GM23248 (cell line): ENCODE measurements at regions not wholly inside any gene's neighbourhood (a gene's known extent, or its start where the extent isn't known, plus 50 kb on each side); places are given as distances from the start of the nearest gene placed in this dataset.

Experiments used
- DNase-seq: peaks from one replicate; pipeline ENCODE4 v3.0.0-alpha.2; 2015
- H2AFZ ChIP-seq: fragments of 200-600 bp; sonication (generic); 2 replicates; pipeline ENCODE4 v1.6.1; 2016; ENCODE audit warnings: antibody characterized with exemption
- H3F3A ChIP-seq: fragments of 200-600 bp; sonication (generic); 2 replicates; pipeline ENCODE4 v1.6.1; 2016; ENCODE audit warnings: mild to moderate bottlenecking, antibody characterized with exemption, mixed run types; ENCODE audit not compliant: insufficient read depth
- H3K27ac ChIP-seq: fragments of 200-600 bp; sonication (generic); 2 replicates; pipeline ENCODE4 v1.5.1; 2016; ENCODE audit warnings: mild to moderate bottlenecking
- H3K27me3 ChIP-seq: fragments of 200-600 bp; sonication (generic); replicated peaks from 2 replicates; pipeline ENCODE4 v1.6.1; 2016; ENCODE audit warnings: mild to moderate bottlenecking; ENCODE audit not compliant: insufficient read depth
- H3K36me3 ChIP-seq: fragments of 200-600 bp; sonication (generic); 2 replicates; pipeline ENCODE4 v1.6.1; 2016; ENCODE audit warnings: low read depth, mild to moderate bottlenecking
- H3K4me1 ChIP-seq: fragments of 200-600 bp; sonication (generic); 2 replicates; pipeline ENCODE4 v1.6.1; 2016; ENCODE audit warnings: mild to moderate bottlenecking; ENCODE audit not compliant: insufficient read depth
- H3K4me2 ChIP-seq: fragments of 200-600 bp; sonication (generic); one replicate; pipeline ENCODE4 v1.6.1; 2016; ENCODE audit warnings: mild to moderate bottlenecking; ENCODE audit not compliant: unreplicated experiment
- H3K4me3 ChIP-seq: fragments of 200-600 bp; sonication (generic); 2 replicates; pipeline ENCODE4 v1.5.1; 2016; ENCODE audit warnings: mild to moderate bottlenecking
- H3K79me2 ChIP-seq: fragments of 200-600 bp; sonication (generic); 2 replicates; pipeline ENCODE4 v1.6.1; 2016; ENCODE audit warnings: mild to moderate bottlenecking; ENCODE audit not compliant: insufficient read depth
- H3K9ac ChIP-seq: fragments of 200-600 bp; sonication (generic); 2 replicates; pipeline ENCODE4 v1.6.1; 2016; ENCODE audit warnings: mild to moderate bottlenecking
- H3K9me2 ChIP-seq: fragments of 200-600 bp; sonication (generic); 2 replicates; pipeline ENCODE4 v1.6.1; 2016; ENCODE audit warnings: mixed run types, mild to moderate bottlenecking, moderate library complexity; ENCODE audit not compliant: insufficient read depth
- H3K9me3 ChIP-seq: fragments of 200-600 bp; sonication (generic); one replicate; pipeline ENCODE4 v1.6.1; 2017; ENCODE audit warnings: low read depth
- H4K20me1 ChIP-seq: fragments of 200-600 bp; sonication (generic); 2 replicates; pipeline ENCODE4 v1.6.0; 2016; ENCODE audit not compliant: insufficient read depth
- EZH2 ChIP-seq: fragments of 200-600 bp; sonication (generic); IDR thresholded peaks from 2 replicates; pipeline ENCODE4 v1.6.1; 2018; ENCODE audit warnings: antibody characterized with exemption, mild to moderate bottlenecking; ENCODE audit not compliant: insufficient read depth, poor library complexity, severe bottlenecking
- EZH2phosphoT487 ChIP-seq: fragments of 200-600 bp; sonication (generic); IDR thresholded peaks from 2 replicates; pipeline ENCODE4 v1.6.1; 2018; ENCODE audit warnings: antibody characterized with exemption, moderate library complexity, mild to moderate bottlenecking, low read depth; ENCODE audit not compliant: insufficient read depth
- WGBS, 2 experiments: methylation state at CpG; one replicate each; pipeline ENCODE4 v1.1.6; 2015 to 2017; ENCODE audit warnings: low lambda C conversion rate in 2 of 2, low coverage in 1 of 2; ENCODE audit errors: missing lambda C conversion rate in 2 of 2; 5-methylcytosine and 5-hydroxymethylcytosine counted together
- in situ Hi-C: fragments of 300-500 bp; cut with MboI; formaldehyde crosslinking; loops from 2 replicates; pipeline ENCODE4 v1.15.0; 2020

GRCh38 chr5:4418084-4418483 lies 722.0 kb upstream of the ADAMTS16 start:
- Histone ChIP-seq H4K20me1 (no peaks in the 10 kb centered on the region), H3K4me2 (no peak overlapping the region), H3K9me3 (no peaks in the 10 kb centered on the region), H3K9me2 (no peaks in the 10 kb centered on the region), H3K36me3 (no peaks in the 10 kb centered on the region), H3K4me3 (no peak overlapping the region), H3K27me3 (no peaks in the 10 kb centered on the region), H3K27ac (no peak overlapping the region), H2AFZ (no peak overlapping the region), H3K79me2 (no peaks in the 10 kb centered on the region), H3F3A (no peaks in the 10 kb centered on the region), H3K4me1 (no peaks in the 10 kb centered on the region), H3K9ac (no peak overlapping the region)
- in situ Hi-C loops: no loop called here
- no peak for TF ChIP-seq EZH2phosphoT487
- no peak for TF ChIP-seq EZH2
- no peak for DNase-seq
- 8 to 11% methylated on average over 2 of the region's 2 CpGs for WGBS, 2 experiments

- H2AFZ ChIP-seq: no peak overlapping the region
- H3K9me2 ChIP-seq: no peaks in the 10 kb centered on the region
- no peaks in the 10 kb centered on the region for H3K4me1 ChIP-seq
- no peaks in the 10 kb centered on the region for H4K20me1 ChIP-seq
- no peaks in the 10 kb centered on the region for H3K79me2 ChIP-seq
- 55 to 57% methylated on average over 8 of the region's 8 CpGs for WGBS, 2 experiments
- no peak overlapping the region for H3K4me3 ChIP-seq
- no peak for TF ChIP-seq EZH2phosphoT487
- in situ Hi-C loops: no loop called here
- no peak overlapping the region for H3K27ac ChIP-seq
- H3K9me3 ChIP-seq: no peaks in the 10 kb centered on the region
- H3K27me3 ChIP-seq: no peaks in the 10 kb centered on the region
- no peak for DNase-seq
- H3K9ac ChIP-seq: no peak overlapping the region
- no peaks in the 10 kb centered on the region for H3K36me3 ChIP-seq
- H3K4me2 ChIP-seq: no peak overlapping the region
- no peaks in the 10 kb centered on the region for H3F3A ChIP-seq
These were observed 720.8 kb upstream of the ADAMTS16 start for GRCh38 chr5:4419281-4419680.

DNA sequence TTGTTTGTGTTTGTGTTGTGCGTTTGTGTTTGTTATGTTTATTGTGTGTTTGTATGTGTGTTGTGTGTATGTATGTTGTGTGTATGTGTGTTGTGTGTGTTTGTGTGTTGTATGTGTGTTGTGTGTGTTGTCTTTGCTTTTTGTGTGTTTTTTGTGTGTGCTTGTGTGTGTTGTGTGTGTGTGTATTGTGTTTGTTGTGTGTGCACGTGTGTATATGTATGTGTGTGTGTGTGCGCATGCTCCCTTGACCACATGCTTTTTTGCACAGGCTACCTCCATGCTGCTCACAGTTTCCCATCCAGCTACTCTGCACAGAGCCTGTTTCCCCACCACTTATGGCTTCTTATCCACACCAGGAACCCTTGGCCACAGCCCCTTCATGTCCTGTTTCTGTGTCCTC lies 720.0 kb upstream of the ADAMTS16 start:
- Histone ChIP-seq H4K20me1 (no peaks in the 10 kb centered on the region), H3K79me2 (no peaks in the 10 kb centered on the region), H3K4me3 (no peak overlapping the region), H2AFZ (no peak overlapping the region), H3K9me3 (no peaks in the 10 kb centered on the region), H3K4me1 (no peaks in the 10 kb centered on the region), H3K9ac (no peak overlapping the region), H3K27me3 (no peaks in the 10 kb centered on the region), H3K36me3 (no peaks in the 10 kb centered on the region), H3F3A (no peaks in the 10 kb centered on the region), H3K27ac (no peak overlapping the region), H3K4me2 (no peak overlapping the region), H3K9me2 (no peaks in the 10 kb centered on the region)
- TF ChIP-seq EZH2: no peak
- no peak for TF ChIP-seq EZH2phosphoT487
- 65 to 78% methylated on average over 3 of the region's 3 CpGs for WGBS, 2 experiments
- DNase-seq: no peak
- in situ Hi-C loops: no loop called here

DNA sequence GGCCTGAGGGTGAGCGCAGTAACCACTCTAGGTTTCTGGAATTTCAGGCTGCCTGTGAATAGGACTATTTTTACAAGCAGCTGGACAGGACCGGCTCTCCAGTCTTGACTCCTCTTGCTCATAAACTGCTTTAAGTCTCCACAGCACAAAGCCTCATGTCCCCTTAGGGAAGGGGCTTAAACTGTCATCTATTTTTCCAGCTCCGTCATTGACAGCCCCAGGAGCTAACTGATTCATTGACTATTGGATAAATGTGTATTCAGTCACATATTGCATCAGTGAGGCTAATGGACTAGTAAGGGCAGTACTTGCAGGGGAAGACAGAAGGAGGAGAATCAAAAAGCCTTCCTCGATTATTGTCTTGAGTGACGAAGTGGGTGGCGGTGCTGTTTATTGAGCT lies 719.4 kb upstream of the ADAMTS16 start:
- Histone ChIP-seq H4K20me1 (no peaks in the 10 kb centered on the region), H2AFZ (no peak overlapping the region), H3K9ac (no peak overlapping the region), H3K9me2 (no peaks in the 10 kb centered on the region), H3K36me3 (no peaks in the 10 kb centered on the region), H3K4me2 (no peak overlapping the region), H3F3A (no peaks in the 10 kb centered on the region), H3K4me1 (no peaks in the 10 kb centered on the region), H3K79me2 (no peaks in the 10 kb centered on the region), H3K27ac (no peak overlapping the region), H3K27me3 (no peaks in the 10 kb centered on the region), H3K9me3 (no peaks in the 10 kb centered on the region), H3K4me3 (no peak overlapping the region)
- no peak for DNase-seq
- in situ Hi-C loops: no loop called here
- 68 to 76% methylated on average over 6 of the region's 6 CpGs for WGBS, 2 experiments
- TF ChIP-seq EZH2phosphoT487 (no peak), EZH2 (no peak)

GRCh38 chr5:4422247-4422646 lies 717.9 kb upstream of the ADAMTS16 start:
- TF ChIP-seq EZH2: no peak
- TF ChIP-seq EZH2phosphoT487: no peak
- no peaks in the 10 kb centered on the region for H4K20me1 ChIP-seq
- no peaks in the 10 kb centered on the region for H3K9me3 ChIP-seq
- H3K79me2 ChIP-seq: no peaks in the 10 kb centered on the region
- H3K4me2 ChIP-seq: no peak overlapping the region
- H3K27me3 ChIP-seq: no peaks in the 10 kb centered on the region
- H3K4me1 ChIP-seq: no peaks in the 10 kb centered on the region
- no peaks in the 10 kb centered on the region for H3K9me2 ChIP-seq
- H3K27ac ChIP-seq: no peak overlapping the region
- 2 to 13% methylated on average over 3 of the region's 3 CpGs for WGBS, 2 experiments
- no peak overlapping the region for H2AFZ ChIP-seq
- H3K36me3 ChIP-seq: no peaks in the 10 kb centered on the region
- no peak overlapping the region for H3K9ac ChIP-seq
- in situ Hi-C loops: no loop called here
- no peaks in the 10 kb centered on the region for H3F3A ChIP-seq
- H3K4me3 ChIP-seq: no peak overlapping the region
- DNase-seq: no peak
